Body of pancreas (tissue), 4 donors: ENCODE measurements at regions not wholly inside any gene's neighbourhood (a gene's known extent, or its start where the extent isn't known, plus 50 kb on each side); places are given as distances from the start of the nearest gene placed in this dataset.

ENCODE experiments used
- POLR2A ChIP-seq, 3 donors: fragments of 450-650 bp; IDR thresholded peaks; one replicate each; pipeline ENCODE4 v1.6.1; 2016; ENCODE audit warnings: antibody characterized with exemption in 3 of 3, mild to moderate bottlenecking in 2 of 3
- TF ChIP-seq, protein P1 (sequence below), 7 experiments: fragments of 450-650 bp in 4 of 7; fragments of 200-600 bp in 3 of 7; sonication (generic) in 3 of 7; IDR thresholded peaks; one replicate each; pipeline ENCODE4 v1.5.1; 2016 to 2019; ENCODE audit warnings: antibody characterized with exemption in 7 of 7

DNA sequence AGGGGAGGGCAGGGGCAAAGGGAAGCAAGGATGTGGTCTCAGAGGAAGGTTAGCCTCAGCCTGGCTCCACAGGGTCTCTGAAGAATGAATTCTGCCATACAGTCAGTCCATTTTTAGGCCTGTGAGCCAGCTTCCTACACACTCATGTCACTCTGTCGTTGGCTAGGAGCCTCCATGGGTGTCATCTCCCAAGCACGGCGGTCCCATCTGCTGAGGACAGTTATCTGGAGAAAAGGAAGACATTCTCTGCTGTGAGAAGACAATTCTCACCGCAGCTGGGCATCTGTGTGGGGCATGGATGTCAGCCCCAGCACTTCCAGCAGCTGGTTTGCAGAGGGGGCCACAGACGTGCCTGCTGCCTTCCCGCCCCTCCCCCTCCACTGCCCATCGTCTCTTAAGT is 167.6 kb downstream of the LINC00237 start:
- TF ChIP-seq, protein P1, sequence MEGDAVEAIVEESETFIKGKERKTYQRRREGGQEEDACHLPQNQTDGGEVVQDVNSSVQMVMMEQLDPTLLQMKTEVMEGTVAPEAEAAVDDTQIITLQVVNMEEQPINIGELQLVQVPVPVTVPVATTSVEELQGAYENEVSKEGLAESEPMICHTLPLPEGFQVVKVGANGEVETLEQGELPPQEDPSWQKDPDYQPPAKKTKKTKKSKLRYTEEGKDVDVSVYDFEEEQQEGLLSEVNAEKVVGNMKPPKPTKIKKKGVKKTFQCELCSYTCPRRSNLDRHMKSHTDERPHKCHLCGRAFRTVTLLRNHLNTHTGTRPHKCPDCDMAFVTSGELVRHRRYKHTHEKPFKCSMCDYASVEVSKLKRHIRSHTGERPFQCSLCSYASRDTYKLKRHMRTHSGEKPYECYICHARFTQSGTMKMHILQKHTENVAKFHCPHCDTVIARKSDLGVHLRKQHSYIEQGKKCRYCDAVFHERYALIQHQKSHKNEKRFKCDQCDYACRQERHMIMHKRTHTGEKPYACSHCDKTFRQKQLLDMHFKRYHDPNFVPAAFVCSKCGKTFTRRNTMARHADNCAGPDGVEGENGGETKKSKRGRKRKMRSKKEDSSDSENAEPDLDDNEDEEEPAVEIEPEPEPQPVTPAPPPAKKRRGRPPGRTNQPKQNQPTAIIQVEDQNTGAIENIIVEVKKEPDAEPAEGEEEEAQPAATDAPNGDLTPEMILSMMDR (IDR thresholded peaks at IDR 0.05), result no peak
- TF ChIP-seq POLR2A (IDR thresholded peaks at IDR 0.05), result no peak
